GM21423 (cell line): ENCODE measurements at regions not wholly inside any gene's neighbourhood (a gene's known extent, or its start where the extent isn't known, plus 50 kb on each side); places are given as distances from the start of the nearest gene placed in this dataset.
"Not testable (repeated sequence)": the region's sequence is repeated elsewhere in the genome, so short reads cannot be mapped to it uniquely, and the experiment has no call there.

Experiments used
- ATAC-seq: cut with Tn5 transposase; IDR thresholded peaks from one replicate; pipeline ENCODE4 v1.9.1; 2021; ENCODE audit warnings: mild to moderate bottlenecking, moderate library complexity; ENCODE audit not compliant: unreplicated experiment

- ATAC-seq = no peak
Observed at GRCh38 chr7:155395176-155395797, 62.6 kb upstream of the EN2 start.

- ATAC-seq = no peak
Observed at GRCh38 chr7:155396661-155397060, 61.3 kb upstream of the EN2 start.

DNA sequence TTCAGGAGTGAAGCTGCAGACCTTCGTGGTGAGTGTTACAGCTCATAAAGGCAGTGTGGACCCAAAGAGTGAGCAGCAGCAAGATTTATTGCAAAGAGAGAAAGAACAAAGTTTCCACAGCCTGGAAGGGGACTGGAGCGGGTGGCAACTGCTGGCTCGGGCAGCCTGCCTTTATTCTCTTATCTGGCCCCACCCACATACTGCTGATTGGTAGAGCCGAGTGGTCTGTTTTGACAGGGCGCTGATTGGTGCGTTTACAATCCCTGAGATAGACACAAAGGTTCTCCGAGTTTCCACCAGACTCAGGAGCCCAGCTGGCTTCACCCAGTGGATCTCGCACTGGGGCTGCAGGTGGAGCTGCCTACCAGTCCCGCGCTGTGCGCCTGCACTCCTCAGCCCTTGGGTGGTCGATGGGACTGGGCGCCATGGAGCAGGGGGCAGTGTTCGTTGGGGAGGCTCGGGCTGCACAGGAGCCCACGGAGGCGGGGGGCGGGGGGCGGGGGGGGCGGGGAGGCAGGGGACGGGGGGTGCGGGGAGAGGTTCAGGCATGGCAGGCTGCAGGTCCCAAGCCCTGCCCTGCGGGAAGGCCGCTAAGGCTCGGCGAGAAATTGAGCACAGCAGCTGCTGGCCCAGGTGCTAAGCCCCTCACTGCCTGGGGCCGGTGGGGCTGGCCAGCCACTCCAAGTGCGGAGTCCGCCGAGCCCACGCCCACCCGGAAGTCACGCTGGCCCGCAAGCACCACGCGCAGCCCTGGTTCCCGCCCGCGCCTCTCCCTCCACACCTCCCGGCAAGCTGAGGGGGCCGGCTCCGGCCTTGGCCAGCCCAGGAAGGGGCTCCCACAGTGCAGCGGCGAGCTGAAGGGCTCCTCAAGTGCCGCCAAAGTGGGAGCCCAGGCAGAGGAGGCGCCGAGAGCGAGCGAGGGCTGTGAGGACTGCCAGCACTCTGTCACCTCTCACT, 59.9 kb upstream of the EN2 start:
- not testable (repeated sequence) for ATAC-seq

DNA sequence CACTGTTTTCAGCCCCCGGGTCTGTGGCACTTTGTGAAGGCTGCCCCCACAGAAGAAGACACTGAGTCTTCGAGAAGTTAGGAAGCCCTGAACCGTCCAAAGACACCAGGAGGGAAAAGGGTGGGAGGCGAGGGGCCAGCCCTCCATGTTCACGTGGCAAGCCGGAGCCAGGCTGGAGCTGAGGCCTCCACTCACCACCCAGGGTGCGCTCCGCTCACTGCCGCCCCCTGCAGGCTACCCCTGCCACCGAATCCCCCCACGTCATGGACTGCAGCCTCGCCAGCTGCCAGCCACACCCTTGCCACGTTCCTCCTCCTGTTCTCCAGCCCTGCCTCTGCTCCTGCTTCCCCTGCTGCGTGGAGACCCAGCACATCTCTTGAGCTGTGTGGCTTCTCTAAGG, 59.0 kb upstream of the EN2 start:
- ATAC-seq = no peak

DNA sequence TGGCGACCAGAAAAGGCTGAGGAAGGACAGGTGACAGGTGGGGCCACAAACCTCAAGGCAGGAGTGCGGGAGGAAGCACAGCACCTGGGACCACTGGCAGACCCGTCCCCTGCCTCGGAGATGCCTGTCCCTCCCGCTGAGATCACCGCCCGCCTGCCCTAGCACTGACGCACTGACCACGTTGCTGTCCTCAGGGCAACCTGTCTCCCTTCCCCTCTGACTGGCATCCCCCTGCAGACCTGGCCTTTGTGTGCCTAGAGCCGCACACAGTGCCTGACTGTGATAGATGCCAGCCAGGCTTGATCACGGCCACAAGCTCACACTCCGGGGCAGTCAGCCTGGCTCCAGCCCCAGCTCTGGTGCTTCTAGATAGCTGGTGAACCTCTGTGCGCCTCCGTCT, 58.4 kb upstream of the EN2 start:
- no peak for ATAC-seq

DNA sequence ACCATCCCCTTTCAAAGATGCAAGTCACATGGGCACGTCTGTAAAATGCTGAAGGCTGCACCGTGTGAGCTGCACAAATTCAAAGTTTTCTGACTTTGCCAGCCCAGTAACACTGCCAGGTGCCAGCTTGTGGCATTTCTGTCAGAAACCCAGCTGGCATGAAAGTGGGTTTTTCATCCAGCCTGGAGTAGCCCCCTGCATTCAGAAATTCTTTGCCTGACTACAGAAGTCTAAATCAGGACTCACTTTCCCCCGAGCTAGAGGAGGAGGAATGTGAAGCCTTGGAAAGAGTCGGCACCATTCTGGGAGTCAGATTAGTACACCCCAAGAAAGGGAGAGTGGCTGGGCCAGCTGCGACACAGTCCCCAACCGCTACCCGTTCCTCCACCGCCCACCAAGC, 56.7 kb upstream of the EN2 start:
- ATAC-seq = no peak

- no peak for ATAC-seq
Observed at GRCh38 chr7:155401884-155402283, 56.0 kb upstream of the EN2 start.

GRCh38 chr7:155402941-155403340, 55.0 kb upstream of the EN2 start:
- no peak for ATAC-seq

- ATAC-seq = no peak
Observed at GRCh38 chr7:155404976-155405375, 53.0 kb upstream of the EN2 start.

GRCh38 chr7:155405399-155406318, 52.3 kb upstream of the EN2 start:
- ATAC-seq = no peak

GRCh38 chr7:155407799-155408198, 50.1 kb upstream of the EN2 start:
- ATAC-seq = no peak
